CD14-positive monocyte (primary cell): ENCODE measurements at regions not wholly inside any gene's neighbourhood (a gene's known extent, or its start where the extent isn't known, plus 50 kb on each side); places are given as distances from the start of the nearest gene placed in this dataset.
"Not testable (repeated sequence)": the region's sequence is repeated elsewhere in the genome, so short reads cannot be mapped to it uniquely, and the experiment has no call there.

Source experiments
- DNase-seq, 3 donors: peaks; one replicate each; pipeline ENCODE4 v3.0.0-alpha.2; 2011 to 2022
- H2AFZ ChIP-seq: 2 replicates; pipeline ENCODE4 v1.6.0; 2012; ENCODE audit warnings: mild to moderate bottlenecking, low read depth, low read length, inconsistent platforms; ENCODE audit not compliant: insufficient read depth, poor library complexity, severe bottlenecking
- H3K27ac ChIP-seq, 2 donors: 1 replicate in 1 of 2; 2 replicates in 1 of 2; pipeline ENCODE4 v1.5.1; 2012 to 2013; ENCODE audit warnings: low read length in 2 of 2, control low read depth in 1 of 2, inconsistent platforms in 1 of 2, low read depth in 1 of 2, mild to moderate bottlenecking in 1 of 2
- H3K27me3 ChIP-seq, 2 donors: one replicate each; pipeline versions ENCODE4 v1.6.0 to v1.6.1; 2011 to 2013; ENCODE audit warnings: low read length in 2 of 2; ENCODE audit not compliant: control insufficient read depth in 2 of 2, insufficient read depth in 2 of 2
- H3K36me3 ChIP-seq, 2 donors: replicated peaks in 1 of 2; 1 replicate in 1 of 2; 2 replicates in 1 of 2; pipeline versions ENCODE4 v1.5.1 to v1.6.1; 2012 to 2013; ENCODE audit warnings: low read length in 2 of 2, control low read depth in 1 of 2, inconsistent platforms in 1 of 2, mild to moderate bottlenecking in 1 of 2; ENCODE audit not compliant: insufficient read depth in 2 of 2, control insufficient read depth in 1 of 2
- H3K4me1 ChIP-seq, 2 donors: 1 replicate in 1 of 2; 2 replicates in 1 of 2; pipeline versions ENCODE4 v1.5.1 to v1.6.1; 2012 to 2013; ENCODE audit warnings: low read length in 2 of 2, control low read depth in 1 of 2, inconsistent platforms in 1 of 2, mild to moderate bottlenecking in 1 of 2, moderate library complexity in 1 of 2; ENCODE audit not compliant: insufficient read depth in 2 of 2, control insufficient read depth in 1 of 2
- H3K4me2 ChIP-seq: replicated peaks from 2 replicates; pipeline ENCODE3; 2012; ENCODE audit warnings: low read length, moderate library complexity, mild to moderate bottlenecking; ENCODE audit not compliant: poor library complexity, severe bottlenecking; ENCODE audit errors: extremely low read depth
- H3K4me3 ChIP-seq, 3 experiments: fragments of 200-600 bp in 1 of 3; sonication (generic) in 1 of 3; replicated peaks in 1 of 3; 1 replicate in 2 of 3; 2 replicates in 1 of 3; pipeline ENCODE4 v1.5.1; 2011 to 2013; ENCODE audit warnings: low read length in 3 of 3, mild to moderate bottlenecking in 3 of 3, control low read depth in 2 of 3, low read depth in 2 of 3, inconsistent platforms in 1 of 3, moderate library complexity in 1 of 3
- H3K79me2 ChIP-seq: 2 replicates; pipeline ENCODE4 v1.6.0; 2012; ENCODE audit warnings: mild to moderate bottlenecking, control low read depth, inconsistent platforms, low read length, moderate library complexity; ENCODE audit not compliant: insufficient read depth
- H3K9ac ChIP-seq: 2 replicates; pipeline ENCODE4 v1.6.0; 2017; ENCODE audit warnings: low read length, mild to moderate bottlenecking; ENCODE audit not compliant: insufficient read depth, poor library complexity, severe bottlenecking
- H3K9me3 ChIP-seq, 2 donors: replicated peaks in 1 of 2; 1 replicate in 1 of 2; 2 replicates in 1 of 2; pipeline versions ENCODE4 v1.5.1 to v1.6.1; 2012 to 2013; ENCODE audit warnings: low read length in 2 of 2, control low read depth in 1 of 2; ENCODE audit not compliant: control insufficient read depth in 1 of 2, insufficient read depth in 1 of 2
- H4K20me1 ChIP-seq: 2 replicates; pipeline ENCODE4 v1.6.0; 2012; ENCODE audit warnings: mild to moderate bottlenecking, low read length, control low read depth, moderate library complexity; ENCODE audit not compliant: insufficient read depth
- H3K27ac Mint-ChIP-seq, 7 donors: one replicate each; pipeline ENCODE4 v1.8.0; 2020; ENCODE audit warnings: mild to moderate bottlenecking in 7 of 7, mixed read lengths in 7 of 7, moderate library complexity in 6 of 7, inconsistent platforms in 2 of 7
- H3K27me3 Mint-ChIP-seq, 3 donors: one replicate each; pipeline ENCODE4 v1.8.0; 2021 to 2022; ENCODE audit warnings: low read depth in 3 of 3, mild to moderate bottlenecking in 3 of 3, mixed read lengths in 3 of 3, moderate library complexity in 3 of 3, inconsistent platforms in 1 of 3
- H3K36me3 Mint-ChIP-seq, 2 donors: one replicate each; pipeline ENCODE4 v1.8.0; 2020; ENCODE audit warnings: mixed read lengths in 2 of 2, inconsistent platforms in 1 of 2, mild to moderate bottlenecking in 1 of 2
- H3K4me1 Mint-ChIP-seq: one replicate; pipeline ENCODE4 v1.8.0; 2020; ENCODE audit warnings: mild to moderate bottlenecking, mixed read lengths
- H3K4me3 Mint-ChIP-seq, 2 donors: one replicate each; pipeline ENCODE4 v1.8.0; 2020; ENCODE audit warnings: mild to moderate bottlenecking in 2 of 2, mixed read lengths in 2 of 2, moderate library complexity in 1 of 2
- H3K9me3 Mint-ChIP-seq, 7 donors: one replicate each; pipeline ENCODE4 v1.8.0; 2020 to 2022; ENCODE audit warnings: mixed read lengths in 7 of 7, mild to moderate bottlenecking in 6 of 7, moderate library complexity in 6 of 7, inconsistent platforms in 2 of 7
- WGBS: methylation state at CpG from one replicate; pipeline ENCODE4 v1.1.5; 2013; ENCODE audit warnings: missing lambda C conversion rate; ENCODE audit not compliant: insufficient coverage; 5-methylcytosine and 5-hydroxymethylcytosine counted together
- intact Hi-C, 2 donors: fragments of 100-400 bp; cut with micrococcal nuclease; formaldehyde crosslinking; loops; one replicate each; pipeline versions ENCODE4 v1.15.0 to v1.15.1; 2023
- TF ChIP-seq, protein P1 (sequence below): fragments of 200-600 bp; IDR thresholded peaks from one replicate; pipeline ENCODE4 v1.8.0; 2022; ENCODE audit warnings: antibody characterized with exemption, mild to moderate bottlenecking

DNA sequence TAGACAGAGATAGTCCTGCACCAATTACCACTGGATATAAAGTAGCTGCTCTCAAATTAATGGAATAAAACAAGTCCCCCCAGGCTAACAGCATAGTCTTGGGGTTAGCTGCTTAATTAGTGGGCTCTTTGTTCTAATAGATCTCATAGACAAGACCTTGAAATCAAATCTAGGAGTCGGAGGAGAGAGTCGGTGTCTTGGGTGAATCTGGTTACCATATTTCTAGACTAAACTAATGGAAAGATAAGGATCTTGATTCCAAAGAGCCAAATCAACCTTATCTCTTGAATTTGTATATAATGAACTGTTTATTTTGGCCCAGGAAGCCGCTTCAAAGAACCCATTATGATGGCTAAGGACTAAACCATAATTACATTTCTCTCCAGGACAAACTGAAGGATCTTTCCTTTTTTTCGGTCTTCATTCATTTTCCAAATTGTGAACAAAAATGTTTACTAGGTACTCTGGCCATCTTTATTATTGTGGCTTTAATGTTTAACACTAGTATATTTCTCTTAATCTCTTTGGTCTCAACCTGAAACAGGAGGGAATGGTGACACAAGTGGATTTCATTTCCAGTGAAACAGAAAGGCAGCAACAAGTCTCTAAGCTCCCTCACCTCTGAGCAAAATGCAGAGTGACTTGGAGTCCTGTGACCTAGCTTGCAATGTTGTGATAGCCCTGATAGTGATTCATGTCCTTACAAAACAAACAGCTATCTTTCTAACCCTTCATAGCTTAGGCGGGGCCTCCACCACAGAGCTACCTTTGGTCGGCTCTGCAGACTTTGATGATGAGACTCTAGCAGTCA, 137.9 kb upstream of the PARD3B start:
- DNase-seq: no peak
- H3K27me3 ChIP-seq: no peaks in the 10 kb centered on the region
- intact Hi-C loops: no loop called here

DNA sequence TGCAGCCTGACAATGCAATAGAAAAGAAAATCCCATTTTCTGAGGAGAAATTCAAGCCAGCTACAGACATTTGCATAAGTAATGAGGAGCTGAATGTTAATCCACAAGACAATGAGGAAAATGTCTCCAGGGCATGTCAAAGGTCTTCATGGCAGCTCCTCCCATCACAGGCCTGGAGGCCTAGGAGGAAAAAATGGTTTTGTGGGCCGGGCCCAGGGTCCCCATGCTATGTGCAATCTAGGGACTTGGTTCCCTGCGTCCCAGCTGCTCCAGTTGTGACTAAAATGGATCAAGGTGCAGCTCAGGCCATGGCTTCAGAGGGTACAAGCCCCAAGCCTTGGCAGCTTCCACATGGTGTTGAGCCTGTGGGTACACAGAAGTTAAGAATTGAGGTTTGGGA, 132.5 kb upstream of the PARD3B start:
- H3K9me3 ChIP-seq: peaks cover 12 to 24% of the 10 kb centered on the region in 2 donors
- H3K36me3 ChIP-seq, intact Hi-C loops, H3K9ac ChIP-seq, H3K4me1 Mint-ChIP-seq, H3K27ac Mint-ChIP-seq, H2AFZ ChIP-seq, H3K4me1 ChIP-seq, H3K27ac ChIP-seq, H3K4me3 Mint-ChIP-seq, H3K79me2 ChIP-seq, DNase-seq, H3K27me3 Mint-ChIP-seq, H4K20me1 ChIP-seq, H3K4me2 ChIP-seq, H3K4me3 ChIP-seq, H3K36me3 Mint-ChIP-seq, H3K27me3 ChIP-seq: not testable (repeated sequence)
- peaks cover 4 to 28% (median 16%) of the 10 kb centered on the region in 7 donors for H3K9me3 Mint-ChIP-seq
- 67% methylated on average over 2 of the region's 2 CpGs for WGBS

More for the DNA sequence above, 137.9 kb upstream of the PARD3B start:
- Mint-ChIP-seq H3K4me1 (no peaks in the 10 kb centered on the region), H3K36me3 (no peaks in the 10 kb centered on the region), H3K9me3 (peaks cover 4 to 11% (median 6%) of the 10 kb centered on the region in 7 donors), H3K27ac (no peak overlapping the region), H3K4me3 (no peak overlapping the region), H3K27me3 (peaks cover 0 to 1% (median 0%) of the 10 kb centered on the region in 3 donors)
- H3K4me1 ChIP-seq: no peaks in the 10 kb centered on the region
- H4K20me1 ChIP-seq: no peaks in the 10 kb centered on the region
- no peaks in the 10 kb centered on the region for H3K79me2 ChIP-seq
- H3K27ac ChIP-seq: no peak overlapping the region
- H3K4me2 ChIP-seq: no peak overlapping the region
- no peak overlapping the region for H3K4me3 ChIP-seq
- H2AFZ ChIP-seq: no peak overlapping the region
- WGBS: no CpG with 5 or more reads among the region's 6 CpGs
- TF ChIP-seq, protein P1, sequence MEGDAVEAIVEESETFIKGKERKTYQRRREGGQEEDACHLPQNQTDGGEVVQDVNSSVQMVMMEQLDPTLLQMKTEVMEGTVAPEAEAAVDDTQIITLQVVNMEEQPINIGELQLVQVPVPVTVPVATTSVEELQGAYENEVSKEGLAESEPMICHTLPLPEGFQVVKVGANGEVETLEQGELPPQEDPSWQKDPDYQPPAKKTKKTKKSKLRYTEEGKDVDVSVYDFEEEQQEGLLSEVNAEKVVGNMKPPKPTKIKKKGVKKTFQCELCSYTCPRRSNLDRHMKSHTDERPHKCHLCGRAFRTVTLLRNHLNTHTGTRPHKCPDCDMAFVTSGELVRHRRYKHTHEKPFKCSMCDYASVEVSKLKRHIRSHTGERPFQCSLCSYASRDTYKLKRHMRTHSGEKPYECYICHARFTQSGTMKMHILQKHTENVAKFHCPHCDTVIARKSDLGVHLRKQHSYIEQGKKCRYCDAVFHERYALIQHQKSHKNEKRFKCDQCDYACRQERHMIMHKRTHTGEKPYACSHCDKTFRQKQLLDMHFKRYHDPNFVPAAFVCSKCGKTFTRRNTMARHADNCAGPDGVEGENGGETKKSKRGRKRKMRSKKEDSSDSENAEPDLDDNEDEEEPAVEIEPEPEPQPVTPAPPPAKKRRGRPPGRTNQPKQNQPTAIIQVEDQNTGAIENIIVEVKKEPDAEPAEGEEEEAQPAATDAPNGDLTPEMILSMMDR: no peak
- H3K9ac ChIP-seq: no peak overlapping the region
- H3K36me3 ChIP-seq: no peaks in the 10 kb centered on the region
- peaks cover 6 to 8% of the 10 kb centered on the region in 2 donors for H3K9me3 ChIP-seq
